ENCODE measurements at regions not wholly inside any gene's neighbourhood (a gene's known extent, or its start where the extent isn't known, plus 50 kb on each side); places are given as distances from the start of the nearest gene placed in this dataset.

DNA sequence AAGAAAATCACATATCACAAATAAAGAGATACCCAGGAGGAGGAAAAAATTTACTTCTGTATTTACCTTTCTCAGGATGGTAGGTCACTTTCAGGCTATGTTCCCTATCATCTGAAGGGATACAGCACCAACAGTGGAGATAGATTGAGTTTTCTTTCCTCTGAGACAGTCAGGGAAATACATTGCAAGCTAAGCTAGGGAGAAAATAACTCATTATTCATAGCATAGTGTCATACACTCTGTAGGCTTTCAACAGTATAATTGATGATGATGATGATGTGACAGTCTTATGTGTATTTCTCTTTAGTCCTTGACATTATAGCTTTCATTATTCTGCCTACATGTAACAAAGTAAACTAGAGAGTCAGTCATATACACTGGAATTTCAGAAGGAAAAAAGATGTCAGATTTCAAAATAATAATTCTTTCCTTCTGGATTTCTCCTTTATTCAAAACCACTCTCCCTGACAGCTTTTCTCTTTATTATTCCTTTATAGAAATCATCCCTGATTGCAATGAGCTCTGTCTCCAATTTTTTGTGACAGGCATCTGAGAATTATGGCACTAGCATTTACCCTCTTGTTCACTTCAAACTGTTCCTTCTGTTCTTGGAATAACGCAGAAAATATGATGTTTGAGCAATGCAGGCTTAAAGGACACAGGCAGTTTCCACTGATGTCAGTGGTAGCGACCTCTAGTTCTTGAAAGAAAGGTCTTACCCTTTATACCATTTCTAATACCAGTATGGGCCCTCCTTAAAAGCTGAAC is 169.1 kb upstream of the EPHA5 start:
- no peak for DNase-seq

DNA sequence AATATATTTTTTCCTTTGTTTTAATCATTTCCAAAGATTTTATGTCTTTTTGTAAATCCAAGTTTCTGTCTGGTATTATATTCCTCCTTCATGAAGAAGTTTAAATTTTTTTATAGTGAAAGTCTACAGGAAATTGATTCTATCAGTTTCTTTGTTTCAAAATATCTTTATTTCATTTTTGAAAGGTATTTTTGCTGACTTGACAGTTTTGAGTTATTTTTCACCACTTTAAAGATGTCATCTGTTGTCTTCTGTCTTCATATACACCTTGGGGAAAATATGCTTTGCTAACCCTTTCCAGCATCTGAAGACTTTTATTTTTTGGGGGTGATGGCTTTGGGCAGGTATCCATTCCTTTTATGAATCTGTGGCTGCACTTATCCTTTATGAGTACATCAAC is 164.4 kb upstream of the EPHA5 start:
- DNase-seq, result no peak

DNA sequence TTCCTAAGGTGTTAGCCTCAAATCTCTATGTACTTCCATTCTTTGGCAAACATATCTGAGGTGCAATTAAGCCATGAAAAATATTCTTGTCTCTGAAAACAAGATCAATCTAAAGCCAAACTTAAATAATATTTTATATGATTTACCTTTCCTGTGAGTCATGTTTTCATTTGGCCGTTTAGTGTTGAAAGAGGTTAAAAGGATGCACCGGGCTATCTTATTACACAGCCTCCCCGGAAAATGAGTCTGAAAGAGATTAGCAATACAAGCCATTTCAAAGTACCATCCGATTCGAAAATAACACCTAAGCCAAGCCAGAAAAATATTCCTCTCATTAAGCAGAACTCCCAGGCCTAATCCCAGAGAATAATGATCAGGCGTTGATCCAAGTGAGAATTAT is 161.5 kb upstream of the EPHA5 start:
- no peak for DNase-seq

DNA sequence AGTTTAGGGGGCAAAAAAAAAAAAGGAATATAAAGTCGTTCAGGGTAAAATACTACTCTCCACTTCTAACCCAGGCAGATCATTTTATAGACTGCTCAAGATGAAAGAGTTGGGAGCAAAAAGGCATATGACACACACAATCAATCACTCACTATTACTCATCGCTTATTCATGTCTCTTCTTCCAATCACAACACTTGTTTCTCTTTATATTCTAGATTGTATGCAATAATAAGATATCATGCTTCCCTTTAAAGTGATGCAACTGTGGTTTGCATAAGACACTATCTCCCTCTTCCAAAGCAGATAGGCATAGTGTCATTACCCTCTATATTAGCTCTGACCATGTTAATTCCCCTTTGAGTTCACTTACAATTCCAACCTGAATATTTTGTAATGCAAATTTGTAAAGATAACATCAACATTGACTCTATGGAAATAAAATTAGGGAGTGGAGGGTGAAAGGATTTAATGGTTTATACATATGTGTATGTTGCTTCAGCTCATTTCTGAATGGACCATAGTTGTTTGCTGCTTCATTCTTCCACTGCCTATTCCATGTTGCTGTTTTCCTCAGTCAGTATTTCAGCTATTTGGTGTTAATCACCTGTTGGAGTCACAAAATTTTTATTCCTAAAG is 154.9 kb upstream of the EPHA5 start:
- no peak for DNase-seq

DNA sequence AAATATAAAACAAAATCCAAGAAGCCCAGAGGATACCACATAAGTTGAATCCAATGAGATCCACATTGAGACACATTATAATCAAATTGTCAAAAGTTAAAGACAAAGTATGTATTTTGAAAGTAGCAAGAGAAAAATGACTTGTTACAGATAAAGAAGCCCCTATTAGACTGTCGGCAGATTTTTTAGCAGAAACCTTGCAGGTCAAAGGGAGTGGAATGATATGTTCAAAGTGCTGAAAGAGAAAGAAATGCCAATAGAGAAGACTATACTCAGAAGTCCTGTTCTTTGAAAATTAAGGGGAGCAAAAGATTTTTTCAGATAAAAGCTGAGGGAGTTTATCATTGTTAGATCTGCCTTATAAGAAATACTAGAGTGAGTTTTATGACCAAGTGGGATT is 148.9 kb upstream of the EPHA5 start:
- DNase-seq, result no peak

DNA sequence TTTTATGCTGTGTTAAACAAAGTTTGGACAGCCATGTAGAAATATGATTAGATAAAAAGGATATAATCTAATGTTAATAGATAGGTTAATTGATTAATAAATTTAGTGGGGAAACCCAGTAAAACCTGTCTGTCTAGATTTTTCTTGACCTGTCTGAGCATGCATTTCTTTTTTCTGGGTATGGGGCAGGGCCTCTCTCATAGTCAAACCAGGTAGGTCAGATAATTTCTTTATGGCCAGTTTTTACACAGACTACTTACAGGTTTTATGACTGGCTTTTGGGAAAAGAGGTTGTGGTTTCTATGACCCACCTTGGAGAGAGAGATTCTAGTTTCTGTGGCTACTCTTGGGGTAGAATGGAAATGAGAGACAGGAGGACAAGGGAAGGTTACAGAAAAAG is 135.6 kb upstream of the EPHA5 start:
- DNase-seq, result no peak

DNA sequence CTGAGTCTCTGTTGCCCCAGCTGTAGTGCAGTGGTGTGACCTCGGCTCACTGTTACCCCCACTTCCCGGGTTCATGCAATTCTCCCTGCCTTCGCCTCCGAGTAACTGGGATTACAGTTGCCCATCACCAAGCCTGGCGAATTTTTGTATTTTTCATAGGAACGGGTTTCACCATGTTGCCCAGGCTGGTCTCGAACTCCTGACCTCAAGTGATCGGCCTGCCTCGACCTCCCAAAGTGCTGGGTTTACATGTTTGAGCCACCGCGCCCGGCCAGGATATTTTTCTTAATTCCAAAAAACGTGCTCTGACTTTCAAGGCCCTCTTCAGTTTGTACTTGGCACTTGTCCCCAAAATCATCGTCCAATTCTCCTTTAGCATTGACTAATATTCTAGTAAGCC is 129.2 kb upstream of the EPHA5 start:
- DNase-seq, result no peak

DNA sequence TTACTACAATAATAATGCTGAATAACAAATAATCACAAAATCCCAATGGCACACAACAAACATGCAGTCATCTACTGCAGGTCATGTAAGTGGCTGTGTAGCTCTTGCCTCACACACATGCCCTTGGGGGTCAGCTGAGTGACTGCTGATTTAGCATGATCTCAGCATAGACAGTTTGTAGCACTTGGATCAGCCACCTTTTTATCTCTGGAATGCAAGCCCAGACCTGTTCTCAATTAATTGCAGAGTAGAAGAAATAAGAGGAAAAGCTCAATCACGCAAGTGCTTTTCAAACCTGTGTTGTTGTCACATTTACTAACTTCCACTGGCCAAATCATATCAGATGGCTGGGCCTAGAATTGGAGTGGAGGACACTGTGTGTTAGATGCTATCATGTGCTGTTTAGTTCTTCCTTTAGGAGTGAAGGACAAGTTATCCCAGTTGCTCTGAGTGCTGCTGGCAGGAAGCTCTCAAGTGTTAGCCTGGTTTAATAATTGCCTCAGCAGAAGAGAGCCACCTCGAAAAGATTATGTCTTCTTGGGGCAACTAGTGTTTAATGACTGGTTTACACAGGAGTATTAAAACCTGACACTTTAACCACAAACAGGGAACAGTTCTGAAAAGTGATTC is 128.3 kb upstream of the EPHA5 start:
- no peak for DNase-seq

DNA sequence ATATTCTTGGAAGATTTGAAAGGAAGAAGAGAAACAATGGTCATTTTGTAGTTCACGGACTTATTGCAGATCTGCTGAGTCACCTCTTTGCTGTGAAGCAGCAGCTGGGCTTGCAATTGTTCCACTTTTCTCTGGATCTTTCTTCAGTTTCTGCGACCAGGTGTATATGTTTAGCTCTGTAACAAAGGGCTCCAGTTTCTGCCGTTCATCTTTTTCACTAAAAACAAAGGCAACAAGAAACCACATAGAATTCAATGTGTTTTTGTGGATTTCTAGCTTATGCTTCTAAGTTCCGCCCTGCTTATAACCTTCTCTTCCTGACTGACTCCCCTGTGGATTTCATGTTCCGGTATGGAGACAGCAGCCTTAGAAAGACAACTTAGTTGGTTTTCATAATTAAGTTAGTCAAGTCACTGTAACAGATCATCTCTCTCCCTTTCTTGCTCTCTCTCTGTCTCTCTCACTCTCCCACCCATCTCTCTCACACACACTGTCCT is 121.6 kb upstream of the EPHA5 start:
- no peak for DNase-seq

DNA sequence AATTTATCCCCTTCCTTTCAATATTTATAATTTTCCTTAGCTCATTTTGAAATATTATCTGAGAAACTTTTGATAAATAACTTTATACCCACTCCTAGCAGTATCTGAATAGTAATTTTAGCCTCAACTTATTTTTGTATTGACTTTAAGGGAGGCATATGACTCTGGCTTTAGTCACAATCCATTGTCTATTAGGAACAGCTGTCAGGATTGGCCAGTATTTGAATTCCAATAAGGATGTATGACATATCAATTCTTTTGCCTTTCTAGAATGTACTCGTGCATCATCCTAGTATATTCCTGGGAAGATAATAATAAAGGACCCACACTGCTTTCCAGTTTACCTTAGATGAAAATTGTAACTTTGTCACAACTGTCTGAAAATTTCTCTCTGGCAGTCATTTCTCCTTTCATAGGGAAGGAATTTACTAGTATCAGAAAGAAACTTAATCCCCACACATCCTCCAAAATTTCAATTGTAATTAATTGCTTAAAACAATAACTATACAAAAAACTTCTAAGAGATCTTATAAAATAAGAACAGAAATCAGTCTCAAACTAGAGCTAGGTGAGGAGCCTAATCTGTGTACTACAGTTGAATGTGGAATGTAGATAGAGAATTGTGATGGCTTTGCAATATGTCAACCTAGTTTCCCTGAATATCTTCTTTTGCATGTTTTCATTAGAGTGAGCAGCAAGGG is 121.0 kb upstream of the EPHA5 start:
- DNase-seq, result no peak

DNA sequence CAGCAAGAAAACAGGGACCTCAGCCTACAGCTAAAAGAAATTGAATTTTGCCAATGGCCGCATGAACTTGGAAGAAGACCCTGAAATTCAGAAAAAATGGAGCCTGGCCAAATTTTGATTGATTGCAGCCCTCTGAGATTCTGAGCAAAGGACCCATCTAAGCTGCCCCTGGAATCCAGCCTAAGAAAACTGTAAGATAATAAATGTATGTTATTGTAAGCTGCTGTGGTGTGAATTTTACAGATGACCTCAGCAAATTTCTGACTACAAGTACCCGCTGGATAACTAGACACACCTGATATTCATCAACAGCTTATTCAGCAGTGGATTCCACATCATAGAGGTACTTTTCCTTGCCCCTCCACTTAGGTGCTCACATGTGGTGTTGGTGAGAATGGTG is 119.5 kb upstream of the EPHA5 start:
- DNase-seq, result no peak

DNA sequence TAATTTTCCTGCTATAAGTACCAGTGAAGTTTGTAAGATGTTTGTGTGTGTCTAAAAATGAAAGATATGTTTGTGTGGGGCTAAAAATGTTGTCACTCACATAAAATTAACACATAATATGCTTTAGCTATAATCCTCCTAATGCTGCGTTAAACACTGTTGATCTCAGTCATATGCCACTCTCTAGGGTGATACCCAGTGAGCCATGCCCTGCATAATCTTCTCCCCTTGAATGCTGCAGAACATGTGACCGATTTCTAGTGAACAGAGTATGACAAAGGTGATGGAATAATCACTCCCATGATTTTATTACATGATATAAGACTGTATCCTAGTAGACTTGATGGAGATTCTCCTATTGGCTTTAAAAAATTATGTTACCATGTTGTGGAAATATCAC is 119.1 kb upstream of the EPHA5 start:
- DNase-seq, result no peak

DNA sequence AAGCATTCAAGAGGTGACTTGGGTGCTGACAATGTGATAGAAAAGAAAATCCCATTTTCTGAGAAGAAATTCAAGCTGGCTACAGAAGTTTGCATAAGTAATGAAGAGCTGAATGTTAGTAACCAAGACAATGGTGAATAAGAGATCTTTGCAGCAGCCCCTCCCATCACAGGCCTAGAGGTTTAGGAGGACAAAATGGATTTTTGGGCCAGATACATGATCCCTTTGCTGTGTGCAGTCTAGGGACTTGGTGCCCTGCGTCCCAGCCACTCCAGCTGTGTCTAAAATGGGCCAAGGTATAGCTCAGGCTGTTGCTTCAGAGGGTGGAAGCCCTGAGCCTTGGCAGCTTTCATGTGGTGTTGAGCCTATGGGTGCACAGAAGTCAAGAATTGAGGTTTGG is 107.0 kb upstream of the EPHA5 start:
- DNase-seq, result no peak

DNA sequence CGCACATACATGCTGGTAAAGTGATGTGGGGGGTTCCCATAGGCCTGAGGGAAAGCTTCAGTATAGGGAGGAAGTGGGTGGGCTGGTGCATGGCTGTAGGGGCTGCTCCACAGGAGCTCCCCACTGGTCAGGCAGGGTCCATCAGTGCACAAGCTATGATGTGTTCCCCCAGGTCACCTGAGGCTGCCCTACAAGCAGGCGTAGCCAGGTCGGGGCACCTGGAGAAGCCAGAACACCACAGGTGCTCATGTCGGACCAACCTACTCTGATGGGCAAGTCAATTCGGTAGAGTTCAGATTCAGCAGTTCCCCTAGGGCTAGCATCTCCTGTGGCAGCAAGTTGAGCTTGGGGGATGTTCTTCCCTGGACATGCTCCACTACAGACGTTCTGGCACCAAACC is 103.3 kb upstream of the EPHA5 start:
- no peak for DNase-seq

DNA sequence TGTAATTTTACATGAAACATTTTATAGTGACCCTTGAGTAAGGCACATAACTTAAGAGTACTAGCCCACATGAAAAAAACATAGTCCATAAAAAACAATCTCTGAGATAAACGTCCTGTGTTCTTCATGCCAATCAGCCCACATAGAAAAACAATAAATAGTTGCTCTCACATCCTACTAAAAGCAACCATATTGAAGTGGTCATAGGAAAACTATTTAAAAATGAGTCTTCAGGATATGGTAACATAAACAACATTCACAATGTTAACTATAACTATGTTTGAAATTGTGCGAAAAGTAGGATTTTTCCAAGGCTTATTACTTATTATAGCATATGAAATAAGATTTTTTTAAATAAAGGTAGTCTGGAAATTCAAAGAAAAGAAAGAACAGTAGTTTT is 77.1 kb upstream of the EPHA5 start:
- no peak for DNase-seq

DNA sequence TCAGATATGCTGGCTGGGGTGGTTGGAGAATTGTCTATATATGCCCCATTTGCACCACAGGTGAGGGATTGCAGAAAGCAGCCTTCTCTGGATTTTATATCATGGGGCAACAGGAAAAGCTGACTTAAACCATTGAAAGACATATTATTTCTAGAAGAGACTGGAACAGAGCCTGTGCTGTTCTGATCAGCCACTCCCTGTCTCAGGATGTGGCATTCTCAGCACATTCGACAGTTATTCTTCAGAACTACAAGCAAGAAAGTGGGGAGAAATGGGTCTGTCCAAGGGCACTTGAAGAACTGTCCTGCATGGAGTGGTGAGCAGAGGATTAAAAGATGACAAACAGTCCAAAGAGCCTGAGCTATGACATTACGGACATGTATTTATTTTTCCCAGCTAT is 67.8 kb upstream of the EPHA5 start:
- DNase-seq, result no peak

DNA sequence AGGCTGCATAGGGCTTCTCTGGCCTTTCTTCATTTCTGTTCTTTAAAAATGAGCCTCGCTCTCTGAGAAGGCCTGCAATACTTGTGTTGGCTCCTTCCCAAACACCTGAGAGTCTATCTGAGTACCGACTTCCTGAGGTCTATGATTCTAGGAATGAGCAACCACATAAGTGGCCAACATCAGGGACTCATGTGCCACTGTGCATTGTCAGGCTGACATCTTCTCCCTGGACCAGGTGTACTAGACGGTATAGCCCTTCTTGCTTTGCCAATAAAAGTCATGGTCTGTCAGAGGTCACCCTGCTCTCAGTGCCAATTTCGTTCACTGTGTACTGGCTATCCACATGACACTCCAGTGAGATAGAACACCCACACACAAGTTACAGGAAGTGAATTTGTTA is 67.4 kb upstream of the EPHA5 start:
- no peak for DNase-seq

DNA sequence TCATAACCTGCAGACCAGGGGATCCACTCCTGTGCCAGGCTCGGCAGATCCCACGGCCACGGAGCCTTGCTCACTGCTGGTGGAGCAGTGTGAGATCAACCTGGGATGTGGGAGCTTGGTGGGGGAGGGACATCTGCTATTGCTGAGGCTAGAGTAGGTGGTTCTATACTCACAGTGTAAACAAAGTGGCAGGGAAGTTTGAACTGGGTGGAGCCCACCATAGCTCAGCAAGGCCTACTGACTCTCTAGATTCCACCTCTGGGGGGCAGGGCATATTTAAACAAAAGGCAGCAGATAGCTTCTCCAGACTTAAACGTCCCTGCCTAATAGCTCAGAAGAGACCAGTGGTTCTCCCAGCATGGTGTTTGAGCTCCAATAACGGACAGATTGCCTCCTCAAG is 54.7 kb upstream of the EPHA5 start:
- DNase-seq, result no peak

Data from CD4-positive, alpha-beta T cell treated with Interleukin-21 for 1 hour (primary cell).